ENCODE measurements at regions not wholly inside any gene's neighbourhood (a gene's known extent, or its start where the extent isn't known, plus 50 kb on each side); places are given as distances from the start of the nearest gene placed in this dataset.

- no peak for TF ChIP-seq CTCF (IDR thresholded peaks at IDR 0.05)
- intact Hi-C loops (cut with DNase I; ENCODE audit: low total_unique reads), result no loop called here
- no peaks in the 10 kb centered on the region for H3K9me3 ChIP-seq
- H3K27me3 ChIP-seq, result no peaks in the 10 kb centered on the region
- H3K4me1 ChIP-seq, result no peaks in the 10 kb centered on the region
- H3K36me3 ChIP-seq, result no peaks in the 10 kb centered on the region
- no peak overlapping the region for H3K27ac ChIP-seq
- DNase-seq, result no peak
- no peak overlapping the region for H3K4me3 ChIP-seq
Measured at GRCh38 chr3:20576228-20576627, 390.2 kb upstream of the SGO1 start.

DNA sequence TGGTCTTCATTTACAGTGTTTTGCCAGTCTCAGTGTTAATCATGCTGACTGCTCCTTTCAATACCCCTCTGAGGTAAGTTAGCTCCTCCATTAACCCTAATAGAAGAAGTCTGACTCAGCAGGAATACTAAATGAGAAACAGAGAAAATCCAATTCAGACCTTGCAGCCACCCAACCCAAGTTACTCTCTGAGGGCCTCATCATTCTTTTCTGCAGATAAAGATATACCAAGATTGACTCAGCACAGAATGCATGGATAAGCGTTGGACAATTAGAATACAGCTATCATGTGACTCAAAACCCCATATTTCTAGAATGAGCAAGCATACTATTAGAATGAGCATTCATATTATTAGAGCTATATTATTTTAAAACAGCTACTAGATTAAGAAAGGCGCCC, 389.1 kb upstream of the SGO1 start:
- Histone ChIP-seq H3K4me3 (no peak overlapping the region), H3K9me3 (no peaks in the 10 kb centered on the region), H3K27ac (no peak overlapping the region), H3K4me1 (no peaks in the 10 kb centered on the region), H3K36me3 (no peaks in the 10 kb centered on the region), H3K27me3 (no peaks in the 10 kb centered on the region)
- DNase-seq, result no peak
- TF ChIP-seq CTCF (IDR thresholded peaks at IDR 0.05), result no peak
- intact Hi-C loops (cut with DNase I; ENCODE audit: low total_unique reads), result no loop called here

DNA sequence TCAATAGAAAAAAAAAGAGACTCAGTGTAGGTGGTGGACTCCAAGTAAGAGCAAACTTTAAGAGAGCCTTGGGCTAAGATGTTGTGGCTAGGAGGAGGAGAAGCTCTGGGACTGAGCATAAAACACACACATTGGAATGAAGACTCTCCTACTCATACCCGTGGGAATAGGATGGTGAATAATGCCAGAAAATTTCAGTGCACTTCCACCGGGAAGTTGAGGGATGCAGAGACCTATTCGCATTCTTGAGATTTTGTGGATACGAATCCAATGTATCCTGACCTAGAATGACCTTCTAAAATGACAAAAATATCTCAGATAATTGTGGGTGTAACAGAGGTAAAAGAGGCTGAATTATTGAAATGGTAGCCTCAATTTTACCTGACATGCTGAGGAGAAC, 388.7 kb upstream of the SGO1 start:
- H3K4me1 ChIP-seq, result no peaks in the 10 kb centered on the region
- intact Hi-C loops (cut with DNase I; ENCODE audit: low total_unique reads), result no loop called here
- H3K36me3 ChIP-seq, result no peaks in the 10 kb centered on the region
- no peak overlapping the region for H3K4me3 ChIP-seq
- no peak overlapping the region for H3K27ac ChIP-seq
- no peaks in the 10 kb centered on the region for H3K27me3 ChIP-seq
- no peak for DNase-seq
- no peaks in the 10 kb centered on the region for H3K9me3 ChIP-seq
- no peak for TF ChIP-seq CTCF (IDR thresholded peaks at IDR 0.05)

DNA sequence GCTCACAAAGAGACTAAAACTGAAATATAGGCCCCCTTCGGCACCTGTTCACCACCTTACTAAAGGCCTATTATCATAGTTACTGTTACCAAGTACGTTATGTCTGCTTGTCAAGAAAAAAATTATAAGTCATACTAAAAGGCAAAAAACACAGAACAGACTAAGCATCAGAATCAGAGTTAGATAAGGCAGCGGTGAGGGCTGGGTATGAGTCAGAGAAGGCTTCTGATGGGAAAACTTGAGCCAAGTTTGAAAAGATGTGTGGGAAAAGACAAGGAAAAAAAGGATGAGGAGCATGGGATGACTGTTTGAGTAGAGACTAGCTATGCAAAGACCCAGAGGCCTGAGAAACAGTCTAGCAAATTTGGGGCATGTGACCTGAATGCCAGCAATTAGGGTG, 387.2 kb upstream of the SGO1 start:
- no peaks in the 10 kb centered on the region for H3K27me3 ChIP-seq
- H3K4me3 ChIP-seq, result no peak overlapping the region
- intact Hi-C loops (cut with DNase I; ENCODE audit: low total_unique reads), result no loop called here
- no peaks in the 10 kb centered on the region for H3K9me3 ChIP-seq
- no peaks in the 10 kb centered on the region for H3K36me3 ChIP-seq
- no peak for TF ChIP-seq CTCF (IDR thresholded peaks at IDR 0.05)
- H3K4me1 ChIP-seq, result no peaks in the 10 kb centered on the region
- no peak for DNase-seq
- H3K27ac ChIP-seq, result no peak overlapping the region

DNA sequence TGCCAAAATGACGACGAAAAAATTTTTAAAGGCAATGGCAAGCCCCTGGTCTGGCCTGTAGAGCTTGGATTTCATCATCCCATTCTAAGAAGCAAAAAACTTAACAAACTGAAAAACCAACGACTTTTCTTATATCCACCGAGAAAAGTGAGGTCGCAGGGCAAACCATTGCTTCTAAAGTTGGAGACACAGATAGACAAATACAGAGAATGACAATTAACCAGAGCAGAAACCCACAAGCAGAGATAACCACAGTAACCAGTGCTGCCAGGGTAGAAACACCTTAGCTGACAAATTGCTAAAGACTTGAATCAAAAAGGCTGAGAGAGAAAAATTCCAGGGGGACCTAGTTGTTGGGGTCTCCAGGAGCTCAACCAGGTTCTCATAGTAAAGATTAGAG, 386.5 kb upstream of the SGO1 start:
- no peaks in the 10 kb centered on the region for H3K9me3 ChIP-seq
- H3K36me3 ChIP-seq, result no peaks in the 10 kb centered on the region
- no peak overlapping the region for H3K4me3 ChIP-seq
- H3K27ac ChIP-seq, result no peak overlapping the region
- intact Hi-C loops (cut with DNase I; ENCODE audit: low total_unique reads), result no loop called here
- no peak for DNase-seq
- H3K4me1 ChIP-seq, result no peaks in the 10 kb centered on the region
- no peak for TF ChIP-seq CTCF (IDR thresholded peaks at IDR 0.05)
- H3K27me3 ChIP-seq, result no peaks in the 10 kb centered on the region

- H3K27me3 ChIP-seq, result no peaks in the 10 kb centered on the region
- no peak for DNase-seq
- intact Hi-C loops (cut with DNase I; ENCODE audit: low total_unique reads), result no loop called here
- H3K4me3 ChIP-seq, result no peak overlapping the region
- H3K4me1 ChIP-seq, result no peaks in the 10 kb centered on the region
- TF ChIP-seq CTCF (IDR thresholded peaks at IDR 0.05), result no peak
- H3K27ac ChIP-seq, result no peak overlapping the region
- no peaks in the 10 kb centered on the region for H3K9me3 ChIP-seq
- H3K36me3 ChIP-seq, result no peaks in the 10 kb centered on the region
Measured at GRCh38 chr3:20569310-20569709, 383.3 kb upstream of the SGO1 start.

All from tibial artery (tissue), 4 donors.